ENCODE measurements at regions not wholly inside any gene's neighbourhood (a gene's known extent, or its start where the extent isn't known, plus 50 kb on each side); places are given as distances from the start of the nearest gene placed in this dataset.

DNA sequence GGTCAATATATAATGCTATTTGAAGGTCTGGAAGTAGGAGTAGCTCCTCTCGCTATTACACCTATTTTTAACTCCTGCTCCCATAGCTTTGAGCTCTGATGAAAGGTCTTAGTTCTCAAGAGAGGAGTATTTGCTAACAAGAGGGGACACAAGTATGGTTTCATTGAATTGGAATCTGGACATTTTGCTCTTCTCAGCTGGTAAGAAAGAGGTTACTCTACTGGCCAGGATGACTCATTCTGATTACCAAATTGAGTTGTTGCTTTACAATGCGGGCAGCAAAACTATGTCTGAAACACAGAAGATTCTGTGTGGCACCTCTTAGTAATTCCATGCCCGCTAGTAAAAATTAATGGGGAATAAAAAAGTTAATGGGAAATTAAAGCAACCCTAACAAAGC, 63.6 kb upstream of the EP300 start:
- TF ChIP-seq TAF1 (IDR thresholded peaks at IDR 0.05; ENCODE audit: borderline replicate concordance, low read depth, low read length) (no peak), RFX5 (IDR thresholded peaks at IDR 0.05; ENCODE audit: low read depth, low read length) (no peak), FOXK2 (IDR thresholded peaks at IDR 0.05) (no peak), POLR2AphosphoS2 (IDR thresholded peaks at IDR 0.05; ENCODE audit: low read depth, low read length) (no peak), ZNF384 (IDR thresholded peaks at IDR 0.05; ENCODE audit: borderline replicate concordance, low read depth, low read length) (no peak)
- TF ChIP-seq, protein P1, sequence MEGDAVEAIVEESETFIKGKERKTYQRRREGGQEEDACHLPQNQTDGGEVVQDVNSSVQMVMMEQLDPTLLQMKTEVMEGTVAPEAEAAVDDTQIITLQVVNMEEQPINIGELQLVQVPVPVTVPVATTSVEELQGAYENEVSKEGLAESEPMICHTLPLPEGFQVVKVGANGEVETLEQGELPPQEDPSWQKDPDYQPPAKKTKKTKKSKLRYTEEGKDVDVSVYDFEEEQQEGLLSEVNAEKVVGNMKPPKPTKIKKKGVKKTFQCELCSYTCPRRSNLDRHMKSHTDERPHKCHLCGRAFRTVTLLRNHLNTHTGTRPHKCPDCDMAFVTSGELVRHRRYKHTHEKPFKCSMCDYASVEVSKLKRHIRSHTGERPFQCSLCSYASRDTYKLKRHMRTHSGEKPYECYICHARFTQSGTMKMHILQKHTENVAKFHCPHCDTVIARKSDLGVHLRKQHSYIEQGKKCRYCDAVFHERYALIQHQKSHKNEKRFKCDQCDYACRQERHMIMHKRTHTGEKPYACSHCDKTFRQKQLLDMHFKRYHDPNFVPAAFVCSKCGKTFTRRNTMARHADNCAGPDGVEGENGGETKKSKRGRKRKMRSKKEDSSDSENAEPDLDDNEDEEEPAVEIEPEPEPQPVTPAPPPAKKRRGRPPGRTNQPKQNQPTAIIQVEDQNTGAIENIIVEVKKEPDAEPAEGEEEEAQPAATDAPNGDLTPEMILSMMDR (IDR thresholded peaks at IDR 0.05 in 2 of 3, conservative IDR thresholded peaks at IDR 0.05 in 1 of 3; ENCODE audit: control insufficient read depth in 2 of 3, extremely low read depth in 1 of 3, insufficient read depth in 1 of 3, low read depth in 3 of 3, low read length in 3 of 3) = no peak
